Kidney epithelial cell (primary cell): ENCODE measurements at regions not wholly inside any gene's neighbourhood (a gene's known extent, or its start where the extent isn't known, plus 50 kb on each side); places are given as distances from the start of the nearest gene placed in this dataset.
"Not testable (repeated sequence)": the region's sequence is repeated elsewhere in the genome, so short reads cannot be mapped to it uniquely, and the experiment has no call there.

Experiments
- DNase-seq: peaks from one replicate; pipeline ENCODE4 v3.0.0-alpha.2; 2010; ENCODE audit warnings: low read depth
- H3K27me3 ChIP-seq: 2 replicates; pipeline ENCODE4 v1.6.0; 2011; ENCODE audit warnings: low read length; ENCODE audit not compliant: control insufficient read depth, insufficient read depth
- H3K36me3 ChIP-seq: 2 replicates; pipeline ENCODE4 v1.5.1; 2011; ENCODE audit warnings: low read length; ENCODE audit not compliant: control insufficient read depth, insufficient read depth
- H3K4me3 ChIP-seq: 2 replicates; pipeline ENCODE4 v1.5.1; 2011; ENCODE audit warnings: low read depth, mild to moderate bottlenecking, control low read depth, low read length
- CTCF ChIP-seq: IDR thresholded peaks from 2 replicates; pipeline ENCODE4 v1.5.1; 2011; ENCODE audit warnings: mild to moderate bottlenecking, moderate library complexity, low read length, control low read depth, inconsistent platforms; ENCODE audit not compliant: insufficient read depth, poor library complexity, severe bottlenecking

- DNase-seq, H3K27me3 ChIP-seq, H3K4me3 ChIP-seq, H3K36me3 ChIP-seq: not testable (repeated sequence)
These were observed 824.7 kb downstream of the LRRTM4 start for GRCh38 chr2:76697439-76697838.

GRCh38 chr2:76692908-76693307 is 829.3 kb downstream of the LRRTM4 start:
- H3K36me3 ChIP-seq = no peaks in the 10 kb centered on the region
- no peak for TF ChIP-seq CTCF
- no peak overlapping the region for H3K4me3 ChIP-seq
- no peak for DNase-seq
- H3K27me3 ChIP-seq = no peaks in the 10 kb centered on the region

- no peaks in the 10 kb centered on the region for H3K27me3 ChIP-seq
- no peak overlapping the region for H3K4me3 ChIP-seq
- H3K36me3 ChIP-seq = no peaks in the 10 kb centered on the region
- no peak for DNase-seq
- TF ChIP-seq CTCF = no peak
These were observed 833.4 kb downstream of the LRRTM4 start for GRCh38 chr2:76688732-76689131.

GRCh38 chr2:76687923-76688322 is 834.3 kb downstream of the LRRTM4 start:
- no peak overlapping the region for H3K4me3 ChIP-seq
- no peaks in the 10 kb centered on the region for H3K27me3 ChIP-seq
- no peaks in the 10 kb centered on the region for H3K36me3 ChIP-seq
- TF ChIP-seq CTCF = no peak
- DNase-seq = no peak

GRCh38 chr2:76684756-76685155 is 837.4 kb downstream of the LRRTM4 start:
- DNase-seq = no peak
- H3K4me3 ChIP-seq = no peak overlapping the region
- TF ChIP-seq CTCF = no peak

GRCh38 chr2:76679025-76679396 is 843.2 kb downstream of the LRRTM4 start:
- Histone ChIP-seq H3K27me3 (no peaks in the 10 kb centered on the region), H3K36me3 (no peaks in the 10 kb centered on the region), H3K4me3 (no peak overlapping the region)
- no peak for DNase-seq
- TF ChIP-seq CTCF = no peak

More at GRCh38 chr2:76684756-76685155, 837.4 kb downstream of the LRRTM4 start:
- Histone ChIP-seq H3K27me3 (no peaks in the 10 kb centered on the region), H3K36me3 (no peaks in the 10 kb centered on the region)
